Neutrophil (primary cell): ENCODE measurements at regions not wholly inside any gene's neighbourhood (a gene's known extent, or its start where the extent isn't known, plus 50 kb on each side); places are given as distances from the start of the nearest gene placed in this dataset.

Experiments
- H3K27ac ChIP-seq: fragments of 200-600 bp; sonication (generic); 2 replicates; pipeline ENCODE4 v1.5.1; 2016; ENCODE audit warnings: mild to moderate bottlenecking, moderate library complexity
- H3K27me3 ChIP-seq: fragments of 200-600 bp; sonication (generic); 2 replicates; pipeline ENCODE4 v1.6.0; 2016; ENCODE audit warnings: mild to moderate bottlenecking
- H3K36me3 ChIP-seq: fragments of 200-600 bp; sonication (generic); 2 replicates; pipeline ENCODE4 v1.5.1; 2017
- H3K4me1 ChIP-seq, 2 experiments: fragments of 200-600 bp in 1 of 2; sonication (generic) in 1 of 2; 1 replicate in 1 of 2; 2 replicates in 1 of 2; pipeline versions ENCODE4 v1.5.1 to v1.6.1; 2013 to 2016; ENCODE audit warnings: low read depth in 1 of 2, low read length in 1 of 2, mild to moderate bottlenecking in 1 of 2, moderate library complexity in 1 of 2; ENCODE audit not compliant: control insufficient read depth in 1 of 2, insufficient read depth in 1 of 2
- H3K4me3 ChIP-seq, 2 experiments: fragments of 200-600 bp in 1 of 2; sonication (generic) in 1 of 2; 1 replicate in 1 of 2; 2 replicates in 1 of 2; pipeline ENCODE4 v1.5.1; 2013 to 2016; ENCODE audit warnings: low read depth in 1 of 2, low read length in 1 of 2, mild to moderate bottlenecking in 1 of 2, moderate library complexity in 1 of 2
- H3K9me3 ChIP-seq: fragments of 200-600 bp; sonication (generic); 2 replicates; pipeline ENCODE4 v1.5.1; 2016
- CTCF ChIP-seq: fragments of 200-600 bp; sonication (generic); IDR thresholded peaks from 2 replicates; pipeline ENCODE4 v1.5.1; 2016; ENCODE audit warnings: antibody characterized with exemption

GRCh38 chr14:48107646-48108045, 432.2 kb upstream of the MDGA2 start:
- no peak for TF ChIP-seq CTCF
- H3K4me1 ChIP-seq, result no peaks in the 10 kb centered on the region
- no peaks in the 10 kb centered on the region for H3K27me3 ChIP-seq
- no peaks in the 10 kb centered on the region for H3K36me3 ChIP-seq
- no peak overlapping the region for H3K27ac ChIP-seq
- no peak overlapping the region for H3K4me3 ChIP-seq
- no peaks in the 10 kb centered on the region for H3K9me3 ChIP-seq

- no peaks in the 10 kb centered on the region for H3K27me3 ChIP-seq
- H3K9me3 ChIP-seq, result no peaks in the 10 kb centered on the region
- H3K4me3 ChIP-seq, result no peak overlapping the region
- TF ChIP-seq CTCF, result no peak
- no peaks in the 10 kb centered on the region for H3K36me3 ChIP-seq
- no peaks in the 10 kb centered on the region for H3K4me1 ChIP-seq
- no peak overlapping the region for H3K27ac ChIP-seq
These were observed 421.5 kb upstream of the MDGA2 start for GRCh38 chr14:48096897-48097296.

- no peak for TF ChIP-seq CTCF
- Histone ChIP-seq H3K27me3 (no peaks in the 10 kb centered on the region), H3K4me1 (no peaks in the 10 kb centered on the region), H3K36me3 (no peaks in the 10 kb centered on the region), H3K27ac (no peak overlapping the region), H3K4me3 (no peak overlapping the region), H3K9me3 (peaks cover 4% of the 10 kb centered on the region)
These were observed 411.1 kb upstream of the MDGA2 start for GRCh38 chr14:48086516-48086915.

- Histone ChIP-seq H3K4me3 (no peak overlapping the region), H3K4me1 (no peaks in the 10 kb centered on the region), H3K9me3 (no peaks in the 10 kb centered on the region), H3K36me3 (no peaks in the 10 kb centered on the region), H3K27me3 (no peaks in the 10 kb centered on the region), H3K27ac (no peak overlapping the region)
- TF ChIP-seq CTCF, result no peak
These were observed 400.1 kb upstream of the MDGA2 start for GRCh38 chr14:48075487-48075886.

GRCh38 chr14:48052973-48053372, 377.6 kb upstream of the MDGA2 start:
- Histone ChIP-seq H3K36me3 (no peaks in the 10 kb centered on the region), H3K27me3 (no peaks in the 10 kb centered on the region), H3K9me3 (no peaks in the 10 kb centered on the region), H3K27ac (no peak overlapping the region), H3K4me1 (no peaks in the 10 kb centered on the region), H3K4me3 (no peak overlapping the region)
- TF ChIP-seq CTCF, result no peak

GRCh38 chr14:48035836-48036235, 360.4 kb upstream of the MDGA2 start:
- Histone ChIP-seq H3K27ac (no peak overlapping the region), H3K9me3 (peaks cover 4% of the 10 kb centered on the region), H3K36me3 (no peaks in the 10 kb centered on the region), H3K4me1 (no peaks in the 10 kb centered on the region), H3K4me3 (no peak overlapping the region), H3K27me3 (no peaks in the 10 kb centered on the region)
- TF ChIP-seq CTCF, result no peak
